ENCODE measurements at regions not wholly inside any gene's neighbourhood (a gene's known extent, or its start where the extent isn't known, plus 50 kb on each side); places are given as distances from the start of the nearest gene placed in this dataset.

DNA sequence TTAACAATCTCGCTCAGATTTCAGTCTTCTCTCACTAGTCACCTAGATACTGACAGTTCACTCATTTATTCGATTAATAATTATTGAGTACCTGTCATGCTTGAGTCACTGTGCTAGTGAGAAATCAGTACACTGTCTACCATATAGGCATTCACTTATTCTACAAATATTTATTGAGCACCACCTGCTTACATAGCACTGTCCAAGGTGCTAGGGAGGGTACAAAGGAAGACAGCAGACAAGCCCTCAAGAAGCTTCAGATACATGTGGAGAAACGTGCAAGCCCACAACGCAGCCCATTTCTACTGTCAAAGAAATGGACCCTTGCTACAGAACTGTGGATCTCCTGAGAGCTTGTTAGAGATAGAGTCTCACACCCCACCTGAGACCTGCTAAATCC, 85.1 kb upstream of the SNAP25 start:
- Mint-ChIP-seq H3K9me3 (no peaks in the 10 kb centered on the region), H3K27me3 (peaks cover 7% of the 10 kb centered on the region), H3K36me3 (no peaks in the 10 kb centered on the region), H3K4me1 (ENCODE audit: low read depth) (no peaks in the 10 kb centered on the region), H3K27ac (no peak overlapping the region), H3K4me3 (no peak overlapping the region)
- intact Hi-C loops (cut with micrococcal nuclease) = no loop called here
- ChIA-PET POLR2A (no interaction called here), CTCF (no interaction called here)
- no peak for DNase-seq

- Mint-ChIP-seq H3K4me1 (ENCODE audit: low read depth) (no peaks in the 10 kb centered on the region), H3K27ac (no peak overlapping the region), H3K27me3 (peaks cover 7% of the 10 kb centered on the region), H3K4me3 (no peak overlapping the region), H3K9me3 (no peaks in the 10 kb centered on the region), H3K36me3 (no peaks in the 10 kb centered on the region)
- CTCF ChIA-PET = no interaction called here
- POLR2A ChIA-PET = no interaction called here
- DNase-seq = no peak
- intact Hi-C loops (cut with micrococcal nuclease) = no loop called here
Observed at GRCh38 chr20:10134176-10134575, 84.5 kb upstream of the SNAP25 start.

- H3K27ac Mint-ChIP-seq = no peak overlapping the region
- H3K36me3 Mint-ChIP-seq = no peaks in the 10 kb centered on the region
- intact Hi-C loops (cut with micrococcal nuclease) = no loop called here
- POLR2A ChIA-PET = no interaction called here
- H3K4me3 Mint-ChIP-seq = no peak overlapping the region
- H3K9me3 Mint-ChIP-seq = no peaks in the 10 kb centered on the region
- DNase-seq = no peak
- peaks cover 7% of the 10 kb centered on the region for H3K27me3 Mint-ChIP-seq
- CTCF ChIA-PET = no interaction called here
- no peaks in the 10 kb centered on the region for H3K4me1 Mint-ChIP-seq (ENCODE audit: low read depth)
Observed at GRCh38 chr20:10135438-10135837, 83.2 kb upstream of the SNAP25 start.

DNA sequence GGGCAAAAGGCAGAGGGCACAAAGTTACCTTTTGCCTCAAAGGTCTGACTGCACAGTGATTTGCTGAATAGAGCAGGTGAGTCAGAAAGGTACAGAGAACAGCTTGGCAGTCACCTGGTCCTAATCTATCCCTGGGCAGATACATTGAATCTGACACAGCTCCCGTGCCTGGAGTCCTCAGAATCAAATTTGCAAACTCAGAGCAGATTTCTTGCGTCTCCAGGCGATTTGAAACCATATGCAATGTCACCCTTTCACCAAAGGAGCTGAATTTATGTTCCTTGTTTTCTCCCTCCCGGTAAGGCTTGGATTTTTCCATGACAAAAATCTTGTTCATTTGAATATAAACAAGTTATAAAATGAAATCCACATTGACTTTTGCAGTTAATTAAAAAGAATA, 81.6 kb upstream of the SNAP25 start:
- POLR2A ChIA-PET = no interaction called here
- DNase-seq = no peak
- H3K36me3 Mint-ChIP-seq = no peaks in the 10 kb centered on the region
- intact Hi-C loops (cut with micrococcal nuclease) = no loop called here
- no peaks in the 10 kb centered on the region for H3K4me1 Mint-ChIP-seq (ENCODE audit: low read depth)
- CTCF ChIA-PET = no interaction called here
- H3K4me3 Mint-ChIP-seq = no peak overlapping the region
- H3K27me3 Mint-ChIP-seq = peaks cover 9% of the 10 kb centered on the region
- H3K27ac Mint-ChIP-seq = no peak overlapping the region
- H3K9me3 Mint-ChIP-seq = no peaks in the 10 kb centered on the region

- Mint-ChIP-seq H3K27ac (no peak overlapping the region), H3K9me3 (no peaks in the 10 kb centered on the region), H3K27me3 (peaks cover 9% of the 10 kb centered on the region), H3K4me1 (ENCODE audit: low read depth) (no peaks in the 10 kb centered on the region), H3K36me3 (no peaks in the 10 kb centered on the region), H3K4me3 (no peak overlapping the region)
- ChIA-PET CTCF (no interaction called here), POLR2A (no interaction called here)
- DNase-seq = no peak
- intact Hi-C loops (cut with micrococcal nuclease) = no loop called here
Observed at GRCh38 chr20:10137533-10137932, 81.1 kb upstream of the SNAP25 start.

DNA sequence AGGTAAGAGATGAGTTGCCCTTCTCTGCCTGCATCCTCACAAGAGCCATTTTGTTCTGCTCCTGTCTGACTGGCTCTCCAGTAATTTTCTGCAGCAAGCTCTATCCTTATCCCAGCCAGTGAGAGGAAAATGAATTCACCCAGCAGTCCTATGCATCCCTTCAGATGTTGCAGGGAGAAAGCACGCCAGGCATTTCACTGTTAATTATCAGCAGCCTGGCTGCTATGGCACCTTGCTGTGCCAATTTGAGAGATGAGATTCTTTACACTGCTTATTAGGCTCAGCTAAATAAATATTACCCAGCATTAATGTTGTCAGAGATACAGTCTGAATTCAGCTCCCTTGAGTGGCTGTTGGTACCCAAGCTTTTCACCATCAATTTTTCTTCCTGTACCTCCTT, 61.1 kb upstream of the SNAP25 start:
- H3K9me3 Mint-ChIP-seq = peaks cover 5% of the 10 kb centered on the region
- ChIA-PET CTCF (no interaction called here), POLR2A (no interaction called here)
- H3K4me3 Mint-ChIP-seq = no peak overlapping the region
- H3K36me3 Mint-ChIP-seq = no peaks in the 10 kb centered on the region
- no peaks in the 10 kb centered on the region for H3K4me1 Mint-ChIP-seq (ENCODE audit: low read depth)
- H3K27me3 Mint-ChIP-seq = peaks cover 9% of the 10 kb centered on the region
- H3K27ac Mint-ChIP-seq = no peak overlapping the region
- no peak for DNase-seq
- intact Hi-C loops (cut with micrococcal nuclease) = no loop called here

DNA sequence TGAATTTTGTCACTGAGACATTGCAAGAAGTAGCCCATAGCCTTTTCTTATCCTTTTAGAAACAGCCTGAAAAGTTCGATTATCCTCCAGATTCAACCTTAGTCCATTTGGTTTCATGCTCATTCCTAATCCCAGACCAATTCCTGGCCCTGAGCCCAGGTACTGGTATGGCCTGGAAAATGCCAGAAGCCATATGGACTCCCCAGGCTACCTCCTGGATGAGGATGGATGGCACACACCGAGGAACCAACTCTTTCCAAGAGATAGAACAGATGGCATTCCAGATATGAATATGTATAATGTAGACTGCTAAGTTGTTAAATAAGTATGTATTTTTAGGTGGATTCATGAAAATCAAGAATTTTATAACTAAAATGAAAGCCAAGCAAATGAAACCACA, 51.6 kb upstream of the SNAP25 start:
- intact Hi-C loops (cut with micrococcal nuclease) = no loop called here
- no peak overlapping the region for H3K4me3 Mint-ChIP-seq
- peaks cover 15% of the 10 kb centered on the region for H3K27me3 Mint-ChIP-seq
- H3K4me1 Mint-ChIP-seq (ENCODE audit: low read depth) = peaks cover 4% of the 10 kb centered on the region
- peaks cover 3% of the 10 kb centered on the region for H3K9me3 Mint-ChIP-seq
- DNase-seq = no peak
- no peaks in the 10 kb centered on the region for H3K36me3 Mint-ChIP-seq
- ChIA-PET POLR2A (no interaction called here), CTCF (no interaction called here)
- no peak overlapping the region for H3K27ac Mint-ChIP-seq

- DNase-seq = no peak
- ChIA-PET CTCF (no interaction called here), POLR2A (no interaction called here)
- Mint-ChIP-seq H3K4me3 (no peak overlapping the region), H3K36me3 (no peaks in the 10 kb centered on the region), H3K27me3 (peaks cover 17% of the 10 kb centered on the region), H3K27ac (no peak overlapping the region), H3K4me1 (ENCODE audit: low read depth) (peaks cover 7% of the 10 kb centered on the region), H3K9me3 (peaks cover 3% of the 10 kb centered on the region)
- intact Hi-C loops (cut with micrococcal nuclease) = no loop called here
Observed at GRCh38 chr20:10167594-10167993, 51.0 kb upstream of the SNAP25 start.

All from activated CD4-positive, alpha-beta memory T cell treated with anti-CD3 and anti-CD28 coated beads for 36 hours (primary cell).